SK-N-SH treated with all-trans-retinoic acid at 6 μM for 48 hours (cell line): ENCODE measurements at regions not wholly inside any gene's neighbourhood (a gene's known extent, or its start where the extent isn't known, plus 50 kb on each side); places are given as distances from the start of the nearest gene placed in this dataset.
A peak's percentile ranks its signal among the peaks of the same experiment; 100 is the strongest.

Source experiments
- ATAC-seq: fragments of 200-7000 bp; cut with Tn5 transposase; 3 replicates; pipeline ENCODE4 v1.9.1; 2020; ENCODE audit warnings: mild to moderate bottlenecking, moderate library complexity

GRCh38 chr1:121117298-121117611, 66.9 kb downstream of the FAM72B start:
- ATAC-seq = peak; percentile 93

DNA sequence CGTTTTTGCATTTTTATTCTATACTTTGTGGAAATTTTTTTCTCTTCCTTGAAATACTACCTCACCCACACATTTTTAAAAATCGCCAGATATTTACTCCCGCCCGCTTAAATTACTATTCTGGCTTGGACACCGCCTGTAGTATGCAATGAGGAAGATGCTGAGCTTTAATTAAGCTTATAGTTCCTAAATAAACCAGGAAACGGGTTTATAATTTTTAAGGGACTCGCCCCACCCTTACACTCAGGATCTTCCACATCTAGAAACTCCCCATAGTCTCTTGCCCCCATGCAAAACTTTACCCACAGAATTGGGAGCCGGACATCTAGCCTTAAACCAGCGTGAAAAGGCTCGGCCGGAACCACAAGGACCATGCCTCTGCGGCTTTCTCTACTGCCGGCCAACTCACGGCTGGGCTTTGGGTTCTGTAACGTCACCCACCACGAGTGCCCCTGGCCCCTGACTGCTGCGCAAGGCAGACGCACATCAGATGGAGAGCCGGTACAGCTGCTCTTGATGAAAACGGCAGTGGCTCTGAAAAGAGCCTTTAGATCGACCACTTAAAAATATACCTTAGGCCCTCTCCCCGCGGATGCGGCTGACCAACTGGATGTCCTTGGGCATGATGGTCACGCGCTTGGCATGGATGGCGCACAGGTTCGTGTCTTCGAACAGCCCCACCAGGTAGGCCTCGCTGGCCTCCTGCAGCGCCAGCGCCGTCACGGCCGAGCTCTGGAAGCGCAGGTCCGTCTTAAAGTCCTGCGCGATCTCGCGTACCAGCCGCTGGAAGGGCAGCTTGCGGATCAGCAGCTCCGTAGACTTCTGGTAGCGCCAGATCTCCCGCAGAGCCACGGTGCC, 66.3 kb downstream of the FAM72B start:
- peak; percentile 59 for ATAC-seq
